ENCODE measurements at regions not wholly inside any gene's neighbourhood (a gene's known extent, or its start where the extent isn't known, plus 50 kb on each side); places are given as distances from the start of the nearest gene placed in this dataset.

GRCh38 chr13:76023652-76024051, 387.5 kb downstream of the LMO7 start:
- H3K27ac Mint-ChIP-seq, result no peak overlapping the region
- H3K4me1 Mint-ChIP-seq, result peaks cover 21% of the 10 kb centered on the region
- H3K27me3 Mint-ChIP-seq (ENCODE audit: low read depth), result no peaks in the 10 kb centered on the region
- no peak overlapping the region for H3K4me3 Mint-ChIP-seq
- TF ChIP-seq, protein P1, sequence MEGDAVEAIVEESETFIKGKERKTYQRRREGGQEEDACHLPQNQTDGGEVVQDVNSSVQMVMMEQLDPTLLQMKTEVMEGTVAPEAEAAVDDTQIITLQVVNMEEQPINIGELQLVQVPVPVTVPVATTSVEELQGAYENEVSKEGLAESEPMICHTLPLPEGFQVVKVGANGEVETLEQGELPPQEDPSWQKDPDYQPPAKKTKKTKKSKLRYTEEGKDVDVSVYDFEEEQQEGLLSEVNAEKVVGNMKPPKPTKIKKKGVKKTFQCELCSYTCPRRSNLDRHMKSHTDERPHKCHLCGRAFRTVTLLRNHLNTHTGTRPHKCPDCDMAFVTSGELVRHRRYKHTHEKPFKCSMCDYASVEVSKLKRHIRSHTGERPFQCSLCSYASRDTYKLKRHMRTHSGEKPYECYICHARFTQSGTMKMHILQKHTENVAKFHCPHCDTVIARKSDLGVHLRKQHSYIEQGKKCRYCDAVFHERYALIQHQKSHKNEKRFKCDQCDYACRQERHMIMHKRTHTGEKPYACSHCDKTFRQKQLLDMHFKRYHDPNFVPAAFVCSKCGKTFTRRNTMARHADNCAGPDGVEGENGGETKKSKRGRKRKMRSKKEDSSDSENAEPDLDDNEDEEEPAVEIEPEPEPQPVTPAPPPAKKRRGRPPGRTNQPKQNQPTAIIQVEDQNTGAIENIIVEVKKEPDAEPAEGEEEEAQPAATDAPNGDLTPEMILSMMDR (IDR thresholded peaks at IDR 0.05; ENCODE audit: unreplicated experiment), result no peak
- peaks cover 1% of the 10 kb centered on the region for H3K36me3 Mint-ChIP-seq
- no peak for DNase-seq (ENCODE audit: low spot score in 2 of 2, unreplicated experiment in 2 of 2)
- peaks cover 12% of the 10 kb centered on the region for H3K9me3 Mint-ChIP-seq

DNA sequence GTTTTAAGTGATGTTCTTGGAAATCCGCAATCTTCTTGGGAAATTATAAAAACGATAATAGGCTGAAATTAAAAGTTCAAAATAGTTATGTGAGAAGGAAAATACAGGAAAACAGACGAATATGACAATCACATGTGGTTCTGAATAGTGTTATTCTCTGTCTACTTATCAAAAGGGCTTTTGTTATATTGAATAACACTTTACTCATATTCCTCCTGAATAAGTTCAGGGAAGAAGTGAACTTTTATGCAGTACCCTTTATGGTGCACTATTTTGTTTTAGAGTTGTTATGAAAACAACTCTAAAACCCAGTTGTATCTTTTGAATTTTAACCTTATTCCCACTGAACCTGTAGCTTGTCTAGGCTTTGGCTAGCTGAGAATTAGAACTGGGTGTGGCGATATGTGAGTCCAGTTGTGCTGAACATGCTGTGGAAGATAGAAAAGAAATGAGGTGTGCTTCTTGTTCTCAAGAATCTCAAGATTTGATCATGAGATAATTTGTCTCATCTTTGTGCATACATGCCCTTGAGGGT, 384.4 kb downstream of the LMO7 start:
- Mint-ChIP-seq H3K27me3 (ENCODE audit: low read depth) (no peaks in the 10 kb centered on the region), H3K36me3 (peaks cover 1% of the 10 kb centered on the region), H3K9me3 (peaks cover 10% of the 10 kb centered on the region), H3K27ac (no peak overlapping the region), H3K4me1 (peaks cover 21% of the 10 kb centered on the region), H3K4me3 (no peak overlapping the region)
- TF ChIP-seq, protein P1 (IDR thresholded peaks at IDR 0.05; ENCODE audit: unreplicated experiment), result no peak
- no peak for DNase-seq (ENCODE audit: low spot score in 2 of 2, unreplicated experiment in 2 of 2)

GRCh38 chr13:76019421-76020044, 383.4 kb downstream of the LMO7 start:
- Mint-ChIP-seq H3K27me3 (ENCODE audit: low read depth) (no peaks in the 10 kb centered on the region), H3K4me3 (no peak overlapping the region), H3K36me3 (peaks cover 1% of the 10 kb centered on the region), H3K9me3 (peaks cover 7% of the 10 kb centered on the region), H3K4me1 (peaks cover 31% of the 10 kb centered on the region), H3K27ac (no peak overlapping the region)
- TF ChIP-seq, protein P1 (IDR thresholded peaks at IDR 0.05; ENCODE audit: unreplicated experiment), result no peak
- DNase-seq (ENCODE audit: low spot score in 2 of 2, unreplicated experiment in 2 of 2), result no peak

- no peaks in the 10 kb centered on the region for H3K9me3 Mint-ChIP-seq
- no peak overlapping the region for H3K4me3 Mint-ChIP-seq
- H3K36me3 Mint-ChIP-seq, result no peaks in the 10 kb centered on the region
- no peak for DNase-seq (ENCODE audit: low spot score in 2 of 2, unreplicated experiment in 2 of 2)
- H3K4me1 Mint-ChIP-seq, result peaks cover 30% of the 10 kb centered on the region
- H3K27ac Mint-ChIP-seq, result no peak overlapping the region
- TF ChIP-seq, protein P1 (IDR thresholded peaks at IDR 0.05; ENCODE audit: unreplicated experiment), result no peak
- no peaks in the 10 kb centered on the region for H3K27me3 Mint-ChIP-seq (ENCODE audit: low read depth)
Observed at GRCh38 chr13:76017861-76018556, 381.9 kb downstream of the LMO7 start.

DNA sequence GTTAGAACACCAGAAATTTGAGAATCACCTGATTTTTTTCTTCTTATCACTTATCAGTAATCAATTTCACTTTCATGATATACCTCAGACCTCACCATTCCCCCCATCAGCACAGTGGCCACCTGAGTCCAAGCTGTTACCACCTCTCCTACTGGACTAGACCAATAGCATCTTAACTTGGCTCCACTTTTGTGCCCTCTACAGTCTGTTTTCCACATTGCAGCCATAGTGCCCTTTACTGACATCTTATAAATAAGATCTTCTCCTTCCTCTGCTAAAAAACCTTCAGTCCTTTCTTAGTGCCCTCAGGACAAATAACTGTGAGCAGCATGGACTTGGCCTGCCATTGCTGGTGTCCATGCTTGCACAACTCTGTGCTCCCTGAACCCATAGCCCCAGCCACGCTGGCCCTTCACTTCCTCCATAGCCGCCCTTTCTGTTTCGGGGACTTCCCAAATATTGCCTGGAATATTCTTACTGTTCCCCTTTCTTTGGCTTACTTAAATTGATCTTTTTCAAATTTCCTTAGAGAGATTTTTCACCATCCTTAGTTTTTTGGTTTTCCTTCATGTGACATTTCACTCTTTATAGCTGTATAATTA, 380.8 kb downstream of the LMO7 start:
- Mint-ChIP-seq H3K27me3 (ENCODE audit: low read depth) (no peaks in the 10 kb centered on the region), H3K36me3 (no peaks in the 10 kb centered on the region), H3K9me3 (no peaks in the 10 kb centered on the region), H3K27ac (no peak overlapping the region), H3K4me3 (no peak overlapping the region), H3K4me1 (peaks cover 34% of the 10 kb centered on the region)
- DNase-seq (ENCODE audit: low spot score in 2 of 2, unreplicated experiment in 2 of 2), result no peak
- TF ChIP-seq, protein P1 (IDR thresholded peaks at IDR 0.05; ENCODE audit: unreplicated experiment), result no peak
